HCT116 (cell line): ENCODE measurements at regions not wholly inside any gene's neighbourhood (a gene's known extent, or its start where the extent isn't known, plus 50 kb on each side); places are given as distances from the start of the nearest gene placed in this dataset.

Experiments used
- CEBPB ChIP-seq: IDR thresholded peaks from 2 replicates; pipeline ENCODE4 v1.6.1; 2012; ENCODE audit warnings: low read depth
- EGR1 ChIP-seq: IDR thresholded peaks from 2 replicates; pipeline ENCODE4 v1.6.1; 2012; ENCODE audit warnings: low read depth
- EZH2 ChIP-seq: fragments of 200-600 bp; sonication (generic); IDR thresholded peaks from 2 replicates; pipeline ENCODE4 v1.6.1; 2017; ENCODE audit warnings: antibody characterized with exemption, mixed run types
- POLR2A ChIP-seq: IDR thresholded peaks from 2 replicates; pipeline ENCODE4 v1.7.0; 2011; ENCODE audit warnings: borderline replicate concordance; ENCODE audit not compliant: insufficient read depth, insufficient read length; ENCODE audit errors: extremely low read depth
- POLR2AphosphoS5 ChIP-seq: IDR thresholded peaks from 2 replicates; pipeline ENCODE4 v1.6.1; 2011; ENCODE audit warnings: mild to moderate bottlenecking, low read depth, low read length, moderate library complexity
- TCF7L2 ChIP-seq: IDR thresholded peaks from 2 replicates; pipeline ENCODE4 v1.7.0; 2011; ENCODE audit warnings: borderline replicate concordance, inconsistent platforms; ENCODE audit not compliant: insufficient read depth, insufficient read length; ENCODE audit errors: extremely low read depth
- YY1 ChIP-seq: IDR thresholded peaks from 2 replicates; pipeline ENCODE4 v1.6.1; 2011; ENCODE audit warnings: low read length, low read depth, moderate library complexity, mild to moderate bottlenecking; ENCODE audit not compliant: insufficient replicate concordance; ENCODE audit errors: extremely low read depth
- ZFX ChIP-seq: fragments of 450-650 bp; IDR thresholded peaks from 2 replicates; pipeline ENCODE4 v1.6.1; 2017
- ZNF274 ChIP-seq: fragments of 200-500 bp; sonication (Bioruptor generic); IDR thresholded peaks from 2 replicates; pipeline ENCODE4 v1.6.1; 2014; ENCODE audit warnings: mild to moderate bottlenecking, low read depth, low read length, inconsistent platforms
- TF ChIP-seq, protein P1 (sequence below): IDR thresholded peaks from 2 replicates; pipeline ENCODE4 v1.6.1; 2012
- TF ChIP-seq, protein P2 (sequence below), 3 experiments: fragments of 200-600 bp in 1 of 3; sonication (generic) in 1 of 3; IDR thresholded peaks in 2 of 3; conservative IDR thresholded peaks in 1 of 3; 2 replicates each; pipeline ENCODE4 v1.5.1; 2012 to 2017; ENCODE audit warnings: low read depth in 2 of 3, low read length in 2 of 3, antibody characterized with exemption in 1 of 3, borderline replicate concordance in 1 of 3, control low read depth in 1 of 3, mild to moderate bottlenecking in 1 of 3, mixed read lengths in 1 of 3, mixed run types in 1 of 3, moderate library complexity in 1 of 3; ENCODE audit not compliant: insufficient read depth in 1 of 3

DNA sequence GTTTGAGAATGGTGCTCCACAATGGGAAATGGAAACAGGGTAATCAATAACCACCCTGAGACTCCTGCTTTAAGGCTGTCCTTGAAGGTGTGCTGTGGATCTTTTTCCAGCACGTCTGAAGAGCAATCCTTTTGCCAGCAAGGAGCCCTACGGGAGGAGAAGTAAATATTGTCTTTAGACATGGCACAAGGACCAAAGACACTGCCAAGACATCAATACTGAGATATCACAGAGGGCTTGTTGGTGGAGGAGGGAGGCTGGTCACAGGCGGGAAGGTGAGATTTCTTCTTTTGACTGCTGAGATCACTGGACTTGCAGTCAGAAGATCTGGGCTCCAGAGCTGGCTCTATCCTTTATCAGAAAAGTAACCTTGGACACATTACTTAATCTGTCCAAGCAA lies 135.0 kb upstream of the ZNF462 start:
- TF ChIP-seq CEBPB (no peak), TCF7L2 (no peak), POLR2A (no peak), POLR2AphosphoS5 (no peak), ZFX (no peak), EZH2 (no peak), ZNF274 (no peak), YY1 (no peak), EGR1 (no peak)
- TF ChIP-seq, protein P1, sequence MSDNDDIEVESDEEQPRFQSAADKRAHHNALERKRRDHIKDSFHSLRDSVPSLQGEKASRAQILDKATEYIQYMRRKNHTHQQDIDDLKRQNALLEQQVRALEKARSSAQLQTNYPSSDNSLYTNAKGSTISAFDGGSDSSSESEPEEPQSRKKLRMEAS: no peak
- TF ChIP-seq, protein P2, sequence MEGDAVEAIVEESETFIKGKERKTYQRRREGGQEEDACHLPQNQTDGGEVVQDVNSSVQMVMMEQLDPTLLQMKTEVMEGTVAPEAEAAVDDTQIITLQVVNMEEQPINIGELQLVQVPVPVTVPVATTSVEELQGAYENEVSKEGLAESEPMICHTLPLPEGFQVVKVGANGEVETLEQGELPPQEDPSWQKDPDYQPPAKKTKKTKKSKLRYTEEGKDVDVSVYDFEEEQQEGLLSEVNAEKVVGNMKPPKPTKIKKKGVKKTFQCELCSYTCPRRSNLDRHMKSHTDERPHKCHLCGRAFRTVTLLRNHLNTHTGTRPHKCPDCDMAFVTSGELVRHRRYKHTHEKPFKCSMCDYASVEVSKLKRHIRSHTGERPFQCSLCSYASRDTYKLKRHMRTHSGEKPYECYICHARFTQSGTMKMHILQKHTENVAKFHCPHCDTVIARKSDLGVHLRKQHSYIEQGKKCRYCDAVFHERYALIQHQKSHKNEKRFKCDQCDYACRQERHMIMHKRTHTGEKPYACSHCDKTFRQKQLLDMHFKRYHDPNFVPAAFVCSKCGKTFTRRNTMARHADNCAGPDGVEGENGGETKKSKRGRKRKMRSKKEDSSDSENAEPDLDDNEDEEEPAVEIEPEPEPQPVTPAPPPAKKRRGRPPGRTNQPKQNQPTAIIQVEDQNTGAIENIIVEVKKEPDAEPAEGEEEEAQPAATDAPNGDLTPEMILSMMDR (IDR thresholded peaks at IDR 0.05 in 2 of 3, conservative IDR thresholded peaks at IDR 0.05 in 1 of 3; ENCODE audit: borderline replicate concordance in 1 of 3, insufficient read depth in 1 of 3, low read depth in 2 of 3, low read length in 2 of 3): no peak
